DMS53 treated with DMSO at 0.1 percent for 48 hours (cell line): ENCODE measurements at regions not wholly inside any gene's neighbourhood (a gene's known extent, or its start where the extent isn't known, plus 50 kb on each side); places are given as distances from the start of the nearest gene placed in this dataset.

Experiments used
- DNase-seq: peaks from one replicate; lab custom pipeline; 2025; ENCODE audit not compliant: unreplicated experiment; lab: John Stamatoyannopoulos, UW

DNA sequence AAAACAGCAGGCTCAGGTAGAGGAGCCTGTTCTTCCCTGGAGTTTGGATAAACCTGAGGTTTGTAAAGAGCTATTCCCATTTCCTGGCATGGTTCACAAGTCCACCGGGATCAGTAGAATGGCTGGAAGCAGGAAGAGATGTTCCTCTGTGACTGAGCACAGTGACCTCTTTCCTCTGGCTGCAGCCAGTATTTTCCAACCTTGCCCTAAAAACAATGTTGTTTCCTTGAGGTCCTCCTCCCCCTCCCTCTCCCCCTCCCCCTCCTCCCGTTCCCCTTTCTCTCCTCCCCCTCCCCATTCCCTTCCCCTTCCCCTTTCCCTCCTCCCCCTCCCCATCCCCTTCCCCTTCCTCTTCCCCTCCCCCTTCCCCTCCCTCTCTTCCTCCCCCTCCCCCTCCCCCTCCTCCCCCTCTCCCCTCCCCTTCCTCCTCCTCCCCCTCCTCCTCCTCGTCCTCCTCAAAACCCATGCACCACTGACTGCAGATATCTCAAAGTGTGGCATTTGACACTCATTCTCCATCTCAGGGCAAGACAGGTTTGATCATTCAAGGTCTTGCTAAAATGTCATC lies 58.9 kb upstream of the MON1B start:
- no peak for DNase-seq

- DNase-seq: no peak
Observed at GRCh38 chr16:77133706-77134105, 57.3 kb upstream of the MON1B start.

DNA sequence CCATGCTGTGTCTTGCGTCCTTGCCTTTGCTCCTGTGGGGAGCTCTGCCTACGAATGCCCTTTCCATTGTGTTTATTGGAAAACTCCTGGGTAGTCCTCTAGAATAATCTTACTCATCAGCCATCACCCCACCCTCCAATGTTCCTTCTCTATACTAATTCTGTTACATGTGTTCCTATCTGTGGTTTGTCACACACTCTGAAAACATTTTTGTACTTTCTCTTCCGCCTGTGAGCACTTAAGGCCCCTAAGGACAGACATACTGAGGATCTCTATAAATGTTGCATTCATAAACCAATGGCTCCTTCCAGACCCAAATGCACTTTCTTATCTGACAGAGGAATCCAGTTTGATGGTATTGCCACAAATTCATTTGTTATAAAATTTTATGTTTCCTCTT lies 53.9 kb upstream of the MON1B start:
- no peak for DNase-seq
